SK-N-SH (cell line): ENCODE measurements at regions not wholly inside any gene's neighbourhood (a gene's known extent, or its start where the extent isn't known, plus 50 kb on each side); places are given as distances from the start of the nearest gene placed in this dataset.

Experiments
- CTCF ChIA-PET: fragments of 300-600, 350-600 bp; formaldehyde crosslinking; extraction: SDS; loops from one replicate; lab custom pipeline; 2021; lab: Yijun Ruan, JAX
- POLR2A ChIA-PET: fragments of 350-600 bp; sonication (Branson Sonifier 250); formaldehyde crosslinking; extraction: SDS; loops from one replicate; lab custom pipeline; 2020; ENCODE audit warnings: antibody characterized with exemption, inconsistent platforms; lab: Yijun Ruan, JAX
- DNase-seq: peaks from one replicate; pipeline ENCODE4 v3.0.0; 2012
- H2AFZ ChIP-seq: fragments of 200-600 bp; sonication (generic); 2 replicates; pipeline ENCODE4 v1.8.1; 2016; ENCODE audit warnings: antibody characterized with exemption, mild to moderate bottlenecking, low read depth
- H3F3A ChIP-seq: fragments of 200-600 bp; sonication (generic); replicated peaks from 2 replicates; pipeline ENCODE3; 2016; ENCODE audit warnings: antibody characterized with exemption, mild to moderate bottlenecking; ENCODE audit not compliant: insufficient read depth
- H3K27ac ChIP-seq, 2 experiments: fragments of 200-500 bp in 1 of 2; fragments of 200-600 bp in 1 of 2; sonication (Bioruptor generic) in 1 of 2; sonication (generic), shearing (Covaris generic) in 1 of 2; 2 replicates each; pipeline versions ENCODE4 v1.5.1 to v1.6.1; 2014 to 2016; ENCODE audit warnings: low read depth in 2 of 2, inconsistent platforms in 1 of 2, low read length in 1 of 2, mild to moderate bottlenecking in 1 of 2, mixed read lengths in 1 of 2
- H3K27me3 ChIP-seq: fragments of 200-600 bp; sonication (generic), shearing (Covaris generic); 2 replicates; pipeline ENCODE4 v1.6.1; 2016; ENCODE audit warnings: mixed run types; ENCODE audit not compliant: insufficient read depth
- H3K36me3 ChIP-seq, 2 experiments: fragments of 200-500 bp in 1 of 2; fragments of 200-600 bp in 1 of 2; sonication (Bioruptor generic) in 1 of 2; sonication (generic) in 1 of 2; replicated peaks in 1 of 2; 2 replicates each; pipeline versions ENCODE3 to v1.5.1; 2014 to 2016; ENCODE audit warnings: low read length in 1 of 2, mild to moderate bottlenecking in 1 of 2; ENCODE audit not compliant: insufficient read depth in 2 of 2, control insufficient read depth in 1 of 2
- H3K4me1 ChIP-seq, 2 experiments: fragments of 200-500 bp in 1 of 2; fragments of 200-600 bp in 1 of 2; sonication (Bioruptor generic) in 1 of 2; sonication (generic), shearing (Covaris generic) in 1 of 2; 2 replicates each; pipeline versions ENCODE4 v1.5.1 to v1.6.1; 2014 to 2016; ENCODE audit warnings: low read depth in 1 of 2, low read length in 1 of 2, mixed run types in 1 of 2; ENCODE audit not compliant: insufficient read depth in 2 of 2, control insufficient read depth in 1 of 2
- H3K4me2 ChIP-seq: fragments of 200-600 bp; sonication (generic), shearing (Covaris generic); 2 replicates; pipeline ENCODE4 v1.6.1; 2017; ENCODE audit warnings: mixed run types
- H3K4me3 ChIP-seq, 2 experiments: fragments of 200-500 bp in 1 of 2; fragments of 200-600 bp in 1 of 2; sonication (Bioruptor generic) in 1 of 2; sonication (generic), shearing (Covaris generic) in 1 of 2; 2 replicates each; pipeline versions ENCODE4 v1.5.1 to v1.8.1; 2014 to 2016; ENCODE audit warnings: low read depth in 2 of 2, inconsistent platforms in 1 of 2, low read length in 1 of 2, mild to moderate bottlenecking in 1 of 2, mixed read lengths in 1 of 2, moderate library complexity in 1 of 2
- H3K79me2 ChIP-seq: fragments of 200-600 bp; sonication (generic); 2 replicates; pipeline ENCODE4 v1.8.1; 2017; ENCODE audit warnings: mild to moderate bottlenecking; ENCODE audit not compliant: insufficient read depth
- H3K9ac ChIP-seq: fragments of 200-600 bp; sonication (generic); 2 replicates; pipeline ENCODE4 v1.6.1; 2017; ENCODE audit warnings: mixed run types
- H3K9me2 ChIP-seq: fragments of 200-600 bp; sonication (generic); 2 replicates; pipeline ENCODE4 v1.6.1; 2017; ENCODE audit warnings: mixed run types
- H3K9me3 ChIP-seq: fragments of 200-600 bp; sonication (generic); 2 replicates; pipeline ENCODE4 v1.6.1; 2017; ENCODE audit warnings: mixed run types, mild to moderate bottlenecking, moderate library complexity
- H4K20me1 ChIP-seq: fragments of 200-600 bp; sonication (generic); 2 replicates; pipeline ENCODE4 v1.6.1; 2017; ENCODE audit warnings: mild to moderate bottlenecking, mixed run types; ENCODE audit not compliant: insufficient read depth
- CHD2 ChIP-seq: fragments of 150-350 bp; IDR thresholded peaks from 2 replicates; pipeline ENCODE4 v1.6.1; 2018; ENCODE audit warnings: low read length; ENCODE audit not compliant: partially characterized antibody
- FOSL2 ChIP-seq: IDR thresholded peaks from 2 replicates; pipeline ENCODE4 v1.4.0; 2012; ENCODE audit warnings: low read depth, mild to moderate bottlenecking, moderate library complexity, borderline replicate concordance
- GABPA ChIP-seq: IDR thresholded peaks from 2 replicates; pipeline ENCODE4 v1.4.0; 2012; ENCODE audit warnings: low read depth, mild to moderate bottlenecking
- MXI1 ChIP-seq: IDR thresholded peaks from 2 replicates; pipeline ENCODE4 v1.6.1; 2012; ENCODE audit warnings: mild to moderate bottlenecking, low read depth, low read length, improper control_type of control experiment
- POLR2AphosphoS5 ChIP-seq: IDR thresholded peaks from 2 replicates; pipeline ENCODE4 v1.6.1; 2012; ENCODE audit warnings: low read depth, low read length
- RCOR1 ChIP-seq: fragments of 150-350 bp; IDR thresholded peaks from 2 replicates; pipeline ENCODE4 v1.6.1; 2017; ENCODE audit warnings: antibody characterized with exemption, low read length
- TEAD4 ChIP-seq: IDR thresholded peaks from 2 replicates; pipeline ENCODE4 v1.4.0; 2012; ENCODE audit warnings: mild to moderate bottlenecking, borderline replicate concordance; ENCODE audit not compliant: insufficient read depth
- WGBS: methylation state at CpG from one replicate; pipeline ENCODE4 v1.1.6; 2017; ENCODE audit warnings: low lambda C conversion rate; 5-methylcytosine and 5-hydroxymethylcytosine counted together
- TF ChIP-seq, protein P1 (sequence below): fragments of 200-600 bp; sonication (generic); IDR thresholded peaks from 2 replicates; pipeline ENCODE4 v1.6.1; 2017; ENCODE audit warnings: antibody characterized with exemption, mild to moderate bottlenecking, moderate library complexity
- TF ChIP-seq, protein P2 (sequence below): IDR thresholded peaks from 2 replicates; pipeline ENCODE4 v1.4.0; 2012; ENCODE audit warnings: low read depth
- TF ChIP-seq, protein P3 (sequence below): fragments of 150-350 bp; IDR thresholded peaks from 2 replicates; pipeline ENCODE4 v1.6.1; 2017; ENCODE audit warnings: antibody characterized with exemption, low read length, low read depth, borderline replicate concordance
- TF ChIP-seq, protein P4 (sequence below): IDR thresholded peaks from 2 replicates; pipeline ENCODE4 v1.4.0; 2012; ENCODE audit warnings: low read depth, borderline replicate concordance
- TF ChIP-seq, protein P5 (sequence below): IDR thresholded peaks from 2 replicates; pipeline ENCODE4 v1.6.1; 2012; ENCODE audit warnings: mild to moderate bottlenecking, low read depth, low read length, moderate library complexity

DNA sequence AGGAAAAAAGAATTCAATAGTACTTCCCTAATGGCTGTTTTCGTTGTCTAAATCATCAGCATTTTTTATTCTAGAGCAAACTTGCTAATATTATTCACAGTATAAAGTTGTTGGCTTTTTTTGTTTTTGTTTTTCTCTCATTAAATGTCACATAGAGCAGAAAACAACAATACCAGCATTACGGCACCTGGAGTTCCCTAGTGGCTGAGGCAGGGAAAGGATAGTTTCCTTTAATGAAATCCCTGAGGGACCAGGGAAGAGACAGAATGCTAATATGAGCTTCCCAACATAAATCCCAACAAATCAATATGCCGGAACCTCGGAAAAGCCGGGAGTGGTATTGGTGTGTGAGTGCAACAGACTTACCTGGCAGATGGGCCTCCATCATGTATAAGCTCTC lies 235.2 kb upstream of the ASCC3 start:
- CTCF ChIA-PET, result interaction anchor here (1.0 to 5.1 kb wide), 3 partner anchors 10 to 277 kb away, joined by 3 to 40 read pairs (median 4); partner anchors contain the start of gene GRIK2

More for the DNA sequence above, 235.2 kb upstream of the ASCC3 start:
- DNase-seq, result no peak
- Histone ChIP-seq H3K27ac (no peak overlapping the region), H2AFZ (no peak overlapping the region), H3K9me3 (no peaks in the 10 kb centered on the region), H3K4me1 (no peaks in the 10 kb centered on the region; a peak in 3 of 4 replicates), H3K4me3 (no peak overlapping the region), H3K36me3 (no peaks in the 10 kb centered on the region), H3K79me2 (no peaks in the 10 kb centered on the region), H4K20me1 (no peaks in the 10 kb centered on the region), H3K9ac (no peak overlapping the region), H3K27me3 (no peaks in the 10 kb centered on the region), H3F3A (no peaks in the 10 kb centered on the region), H3K9me2 (no peaks in the 10 kb centered on the region), H3K4me2 (no peak overlapping the region)
- POLR2A ChIA-PET, result no interaction called here
- 71% methylated on average over 5 of the region's 5 CpGs for WGBS
- no peak for TF ChIP-seq MXI1
- TF ChIP-seq, protein P1, sequence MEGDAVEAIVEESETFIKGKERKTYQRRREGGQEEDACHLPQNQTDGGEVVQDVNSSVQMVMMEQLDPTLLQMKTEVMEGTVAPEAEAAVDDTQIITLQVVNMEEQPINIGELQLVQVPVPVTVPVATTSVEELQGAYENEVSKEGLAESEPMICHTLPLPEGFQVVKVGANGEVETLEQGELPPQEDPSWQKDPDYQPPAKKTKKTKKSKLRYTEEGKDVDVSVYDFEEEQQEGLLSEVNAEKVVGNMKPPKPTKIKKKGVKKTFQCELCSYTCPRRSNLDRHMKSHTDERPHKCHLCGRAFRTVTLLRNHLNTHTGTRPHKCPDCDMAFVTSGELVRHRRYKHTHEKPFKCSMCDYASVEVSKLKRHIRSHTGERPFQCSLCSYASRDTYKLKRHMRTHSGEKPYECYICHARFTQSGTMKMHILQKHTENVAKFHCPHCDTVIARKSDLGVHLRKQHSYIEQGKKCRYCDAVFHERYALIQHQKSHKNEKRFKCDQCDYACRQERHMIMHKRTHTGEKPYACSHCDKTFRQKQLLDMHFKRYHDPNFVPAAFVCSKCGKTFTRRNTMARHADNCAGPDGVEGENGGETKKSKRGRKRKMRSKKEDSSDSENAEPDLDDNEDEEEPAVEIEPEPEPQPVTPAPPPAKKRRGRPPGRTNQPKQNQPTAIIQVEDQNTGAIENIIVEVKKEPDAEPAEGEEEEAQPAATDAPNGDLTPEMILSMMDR, result no peak
- TF ChIP-seq, protein P2, sequence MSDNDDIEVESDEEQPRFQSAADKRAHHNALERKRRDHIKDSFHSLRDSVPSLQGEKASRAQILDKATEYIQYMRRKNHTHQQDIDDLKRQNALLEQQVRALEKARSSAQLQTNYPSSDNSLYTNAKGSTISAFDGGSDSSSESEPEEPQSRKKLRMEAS, result no peak
- no peak for TF ChIP-seq POLR2AphosphoS5
- TF ChIP-seq, protein P3, sequence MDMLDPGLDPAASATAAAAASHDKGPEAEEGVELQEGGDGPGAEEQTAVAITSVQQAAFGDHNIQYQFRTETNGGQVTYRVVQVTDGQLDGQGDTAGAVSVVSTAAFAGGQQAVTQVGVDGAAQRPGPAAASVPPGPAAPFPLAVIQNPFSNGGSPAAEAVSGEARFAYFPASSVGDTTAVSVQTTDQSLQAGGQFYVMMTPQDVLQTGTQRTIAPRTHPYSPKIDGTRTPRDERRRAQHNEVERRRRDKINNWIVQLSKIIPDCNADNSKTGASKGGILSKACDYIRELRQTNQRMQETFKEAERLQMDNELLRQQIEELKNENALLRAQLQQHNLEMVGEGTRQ, result no peak
- TF ChIP-seq, protein P4, sequence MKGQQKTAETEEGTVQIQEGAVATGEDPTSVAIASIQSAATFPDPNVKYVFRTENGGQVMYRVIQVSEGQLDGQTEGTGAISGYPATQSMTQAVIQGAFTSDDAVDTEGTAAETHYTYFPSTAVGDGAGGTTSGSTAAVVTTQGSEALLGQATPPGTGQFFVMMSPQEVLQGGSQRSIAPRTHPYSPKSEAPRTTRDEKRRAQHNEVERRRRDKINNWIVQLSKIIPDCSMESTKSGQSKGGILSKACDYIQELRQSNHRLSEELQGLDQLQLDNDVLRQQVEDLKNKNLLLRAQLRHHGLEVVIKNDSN, result no peak
- TF ChIP-seq, protein P5, sequence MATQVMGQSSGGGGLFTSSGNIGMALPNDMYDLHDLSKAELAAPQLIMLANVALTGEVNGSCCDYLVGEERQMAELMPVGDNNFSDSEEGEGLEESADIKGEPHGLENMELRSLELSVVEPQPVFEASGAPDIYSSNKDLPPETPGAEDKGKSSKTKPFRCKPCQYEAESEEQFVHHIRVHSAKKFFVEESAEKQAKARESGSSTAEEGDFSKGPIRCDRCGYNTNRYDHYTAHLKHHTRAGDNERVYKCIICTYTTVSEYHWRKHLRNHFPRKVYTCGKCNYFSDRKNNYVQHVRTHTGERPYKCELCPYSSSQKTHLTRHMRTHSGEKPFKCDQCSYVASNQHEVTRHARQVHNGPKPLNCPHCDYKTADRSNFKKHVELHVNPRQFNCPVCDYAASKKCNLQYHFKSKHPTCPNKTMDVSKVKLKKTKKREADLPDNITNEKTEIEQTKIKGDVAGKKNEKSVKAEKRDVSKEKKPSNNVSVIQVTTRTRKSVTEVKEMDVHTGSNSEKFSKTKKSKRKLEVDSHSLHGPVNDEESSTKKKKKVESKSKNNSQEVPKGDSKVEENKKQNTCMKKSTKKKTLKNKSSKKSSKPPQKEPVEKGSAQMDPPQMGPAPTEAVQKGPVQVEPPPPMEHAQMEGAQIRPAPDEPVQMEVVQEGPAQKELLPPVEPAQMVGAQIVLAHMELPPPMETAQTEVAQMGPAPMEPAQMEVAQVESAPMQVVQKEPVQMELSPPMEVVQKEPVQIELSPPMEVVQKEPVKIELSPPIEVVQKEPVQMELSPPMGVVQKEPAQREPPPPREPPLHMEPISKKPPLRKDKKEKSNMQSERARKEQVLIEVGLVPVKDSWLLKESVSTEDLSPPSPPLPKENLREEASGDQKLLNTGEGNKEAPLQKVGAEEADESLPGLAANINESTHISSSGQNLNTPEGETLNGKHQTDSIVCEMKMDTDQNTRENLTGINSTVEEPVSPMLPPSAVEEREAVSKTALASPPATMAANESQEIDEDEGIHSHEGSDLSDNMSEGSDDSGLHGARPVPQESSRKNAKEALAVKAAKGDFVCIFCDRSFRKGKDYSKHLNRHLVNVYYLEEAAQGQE, result no peak
- TF ChIP-seq CHD2, result no peak
- no peak for TF ChIP-seq TEAD4
- TF ChIP-seq RCOR1, result no peak
- TF ChIP-seq FOSL2, result no peak
- no peak for TF ChIP-seq GABPA
